ENCODE measurements at regions not wholly inside any gene's neighbourhood (a gene's known extent, or its start where the extent isn't known, plus 50 kb on each side); places are given as distances from the start of the nearest gene placed in this dataset.
A peak's percentile ranks its signal among the peaks of the same experiment; 100 is the strongest.

DNA sequence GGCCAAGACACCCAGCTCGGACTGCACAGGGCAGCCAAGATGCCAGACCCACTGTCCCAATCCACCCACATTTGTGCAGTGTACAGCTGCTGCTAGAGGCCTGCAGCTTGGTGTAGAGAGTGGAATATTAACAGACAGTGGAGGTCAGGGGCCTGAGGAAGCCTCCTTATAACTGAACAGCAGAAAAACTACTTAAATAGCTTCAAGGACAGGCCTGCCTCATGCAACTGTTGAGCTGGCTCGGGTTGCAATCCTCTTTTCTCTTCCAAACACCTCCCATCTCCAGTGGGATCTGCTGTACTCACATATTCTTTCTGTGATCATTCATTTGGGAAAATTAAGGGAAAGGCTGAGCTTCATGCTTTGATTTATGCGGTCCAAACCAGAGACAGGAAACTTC, 1043.2 kb upstream of the TMEM132C start:
- DNase-seq (ENCODE audit: low spot score) = no peak

DNA sequence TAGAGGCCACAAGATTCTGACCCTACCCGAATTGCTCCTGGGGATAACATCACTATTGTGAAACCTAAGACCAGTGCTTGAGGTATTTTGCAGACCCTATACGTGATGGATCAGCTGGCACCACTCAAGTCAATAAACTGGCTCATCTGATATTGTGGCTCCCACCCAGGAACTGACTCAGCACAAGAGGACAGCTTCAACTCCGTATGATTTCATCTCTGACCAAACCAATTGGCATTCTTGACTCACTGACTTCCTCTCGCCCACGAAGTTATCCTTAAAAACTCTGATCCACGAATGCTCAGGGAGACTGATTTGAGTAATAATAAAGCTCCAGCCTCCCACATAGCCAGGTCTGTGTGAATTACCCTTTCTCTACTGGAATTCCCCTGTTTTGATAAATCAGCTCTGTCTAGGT, 1036.1 kb upstream of the TMEM132C start:
- peak; percentile 38 for DNase-seq (ENCODE audit: low spot score)

DNA sequence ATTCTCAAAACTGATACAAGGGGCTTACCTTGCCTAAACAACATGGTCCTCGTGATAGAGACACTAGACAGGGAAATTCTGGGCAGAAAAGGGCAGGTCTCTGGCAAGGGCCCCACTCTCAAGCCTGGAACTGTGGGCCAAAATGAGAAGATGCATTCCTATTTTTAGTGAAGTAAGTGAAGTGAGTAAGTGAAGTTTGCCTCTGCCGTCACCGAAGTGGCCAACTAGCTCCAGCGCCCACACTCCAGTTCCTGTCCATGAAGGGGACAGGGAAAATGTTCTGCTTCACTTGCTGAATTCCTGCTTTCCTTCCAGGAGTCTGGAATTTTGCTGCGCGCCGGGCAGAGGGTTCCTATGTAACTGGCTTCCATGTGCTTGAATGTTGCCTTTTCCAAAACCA, 1035.6 kb upstream of the TMEM132C start:
- DNase-seq (ENCODE audit: low spot score) = no peak

DNA sequence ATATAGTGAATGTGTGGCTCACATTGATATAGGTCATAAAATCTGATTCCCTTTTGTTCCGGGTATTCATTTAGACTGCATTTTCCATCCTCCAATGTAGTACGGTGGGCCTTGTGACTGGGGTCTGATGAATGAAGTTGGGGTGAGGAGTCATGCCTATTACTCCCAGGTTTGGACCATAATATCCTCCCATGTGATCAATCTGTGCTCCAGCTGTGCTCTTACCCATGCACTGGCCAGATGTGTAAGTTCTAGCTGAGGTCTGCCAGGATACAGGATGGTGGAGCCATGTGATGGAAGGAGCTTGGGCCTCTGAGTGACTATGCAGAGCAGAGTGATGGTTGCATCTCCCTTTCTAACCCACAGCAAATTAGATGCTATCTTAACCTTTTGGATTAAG, 1034.0 kb upstream of the TMEM132C start:
- DNase-seq (ENCODE audit: low spot score) = no peak

DNA sequence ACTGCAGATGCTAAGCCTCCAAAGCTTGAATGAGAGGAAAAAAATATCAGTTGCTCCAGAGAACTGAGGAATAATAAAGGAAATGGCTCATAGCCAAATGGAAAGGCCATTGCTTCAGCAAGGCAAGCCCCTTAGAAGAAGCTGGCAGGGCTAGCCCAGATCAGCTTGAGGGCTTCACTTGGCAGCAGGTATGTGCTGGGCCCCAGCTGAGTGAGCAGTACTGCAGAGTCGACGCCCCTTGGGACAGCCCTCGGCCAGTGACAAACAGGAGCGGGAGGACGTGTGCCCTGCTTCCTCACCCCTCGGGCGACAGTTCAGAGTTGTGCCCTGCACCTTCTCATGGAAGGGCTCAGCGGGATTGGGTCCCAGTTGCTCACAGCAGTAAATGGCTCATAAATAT, 1031.2 kb upstream of the TMEM132C start:
- DNase-seq (ENCODE audit: low spot score) = no peak

DNA sequence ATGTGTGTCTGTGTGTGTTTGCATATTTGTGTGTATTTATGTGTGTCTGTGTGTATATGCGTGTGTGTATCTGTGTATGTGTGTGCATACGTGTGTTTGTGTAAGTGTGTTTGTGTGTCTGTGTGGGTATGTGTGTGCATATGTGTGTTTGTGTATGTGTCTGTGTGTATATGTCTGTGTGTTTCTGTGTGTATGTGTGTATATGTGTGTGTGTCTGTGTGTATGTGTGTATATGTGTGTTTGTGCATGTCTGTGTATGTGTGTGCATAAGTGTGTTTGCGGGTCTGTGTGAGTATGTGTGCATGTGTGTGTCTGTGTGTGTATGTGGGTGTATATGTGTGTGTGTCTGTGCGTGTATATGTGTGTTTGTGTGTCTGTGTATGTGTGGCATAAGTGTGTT, 1030.5 kb upstream of the TMEM132C start:
- no peak for DNase-seq (ENCODE audit: low spot score)

DNA sequence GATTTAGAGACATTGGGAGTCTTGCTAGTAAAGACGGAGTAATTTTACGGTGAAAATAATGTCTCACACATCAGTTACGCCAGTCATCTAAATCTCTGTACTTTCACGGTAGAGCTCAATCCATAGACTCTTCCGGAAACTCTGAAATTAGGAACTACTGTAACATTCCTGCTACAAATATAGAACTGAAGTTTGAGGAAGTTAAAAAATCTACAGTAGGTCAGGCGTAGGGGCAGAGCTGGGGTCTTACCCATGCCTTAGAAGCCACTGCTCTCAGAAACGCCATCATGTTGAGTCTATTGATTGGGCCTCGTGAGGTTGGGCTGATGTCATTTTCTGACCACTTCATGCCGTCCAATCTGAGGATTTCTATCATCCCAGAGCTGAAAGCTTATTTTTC, 1029.8 kb upstream of the TMEM132C start:
- no peak for DNase-seq (ENCODE audit: low spot score)

DNA sequence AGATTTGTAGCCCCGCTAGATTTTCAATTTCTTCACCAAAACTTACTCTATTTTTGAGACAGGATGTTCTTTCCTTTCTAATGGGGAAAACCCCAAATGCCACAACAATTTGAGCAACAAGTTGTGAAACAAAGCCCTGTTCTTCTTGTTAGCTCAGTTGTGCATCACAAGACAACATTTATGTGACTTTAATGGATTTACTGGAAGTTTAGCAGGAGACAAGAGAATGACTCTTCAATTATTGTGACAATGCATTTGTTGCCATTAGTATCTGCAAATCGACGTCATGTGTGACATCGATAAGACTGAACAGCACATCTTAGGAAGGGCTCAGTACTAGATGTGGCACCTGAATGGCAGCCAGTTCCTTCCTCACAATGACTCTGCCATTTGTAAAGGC, 1028.9 kb upstream of the TMEM132C start:
- DNase-seq (ENCODE audit: low spot score) = no peak

DNA sequence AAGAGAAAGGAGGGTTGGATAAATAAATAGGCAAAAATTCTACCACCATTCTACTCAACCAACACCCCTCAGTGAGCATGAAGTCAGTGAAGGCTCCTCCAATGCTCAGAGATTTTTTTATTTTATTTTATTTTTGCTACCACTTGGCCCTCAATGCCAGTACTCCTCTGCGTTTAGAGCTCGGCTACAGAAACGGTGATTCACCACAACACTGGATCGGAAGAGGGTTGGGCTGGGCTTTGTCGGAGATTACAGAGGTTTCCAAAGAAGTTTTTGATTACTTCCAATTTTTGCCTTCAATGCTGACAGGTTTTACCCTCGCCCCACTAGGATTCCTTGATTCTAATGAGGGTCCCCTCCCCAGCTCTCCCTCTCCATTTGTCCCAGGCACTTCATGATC, 1027.2 kb upstream of the TMEM132C start:
- no peak for DNase-seq (ENCODE audit: low spot score)

DNA sequence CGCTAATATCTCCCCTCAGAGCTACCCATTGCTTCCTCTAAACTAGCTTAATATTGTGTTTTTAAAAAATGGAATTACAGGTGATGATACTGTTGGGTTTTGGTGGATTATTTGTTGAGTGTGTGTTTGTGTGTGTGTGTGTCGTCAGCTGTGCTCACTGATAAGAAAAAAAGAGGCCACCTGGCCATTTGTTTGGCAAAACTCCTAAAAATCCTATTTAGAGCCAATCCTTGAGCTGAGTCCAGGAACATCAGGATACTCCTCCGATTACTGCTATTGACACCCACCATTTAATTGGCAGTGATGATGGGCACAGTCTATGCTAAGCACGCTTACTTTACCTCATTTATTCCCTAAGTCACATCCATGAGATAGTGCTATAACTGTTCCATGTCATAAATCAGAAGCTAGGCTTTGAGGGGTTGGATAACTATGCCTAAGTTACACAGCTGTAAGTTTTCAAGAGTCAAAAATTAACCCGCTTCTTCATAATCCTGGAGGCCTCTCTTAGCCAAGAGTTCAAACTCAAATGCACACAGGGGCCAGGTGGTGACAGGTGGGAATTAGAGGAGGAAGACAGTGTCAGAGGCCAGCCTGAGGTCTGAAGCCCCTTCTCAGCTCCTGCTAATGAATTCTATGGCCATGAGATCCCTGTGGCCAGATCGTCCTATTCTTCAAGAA, 1026.6 kb upstream of the TMEM132C start:
- DNase-seq (ENCODE audit: low spot score) = no peak

DNA sequence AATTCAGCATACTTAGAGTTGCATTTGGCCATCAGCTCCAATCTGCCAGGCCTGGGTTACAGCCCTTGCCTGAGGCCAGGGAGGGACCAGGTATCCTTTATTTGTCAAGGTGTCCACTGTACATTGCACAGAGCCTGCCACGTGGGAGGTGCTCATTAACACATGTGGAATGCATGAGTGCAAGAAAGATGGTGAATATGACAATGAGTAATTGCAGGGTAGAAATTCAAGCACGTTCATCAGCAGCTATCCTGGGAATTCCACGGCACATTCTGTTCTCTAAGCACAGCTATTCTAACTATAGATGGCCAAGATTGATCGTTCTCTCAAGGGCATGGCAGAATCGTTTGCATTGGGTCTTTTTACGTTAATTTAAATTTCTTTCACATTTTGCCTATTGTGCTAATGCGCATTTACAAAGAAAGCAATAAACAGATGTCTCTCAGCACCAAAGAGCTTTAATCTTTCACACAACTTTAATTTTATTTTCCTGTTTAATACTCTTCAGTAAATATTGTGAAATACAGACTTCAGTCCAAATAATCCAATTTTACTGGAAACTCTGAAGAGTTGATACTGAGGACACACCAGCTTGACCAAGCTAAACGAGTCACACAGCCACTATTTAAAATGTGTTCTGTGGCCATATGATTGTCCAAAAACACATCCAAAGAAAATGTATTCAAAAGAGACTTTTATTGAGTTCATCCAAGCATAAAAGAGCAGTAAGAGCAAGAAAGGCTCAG, 1025.7 kb upstream of the TMEM132C start:
- no peak for DNase-seq (ENCODE audit: low spot score)

DNA sequence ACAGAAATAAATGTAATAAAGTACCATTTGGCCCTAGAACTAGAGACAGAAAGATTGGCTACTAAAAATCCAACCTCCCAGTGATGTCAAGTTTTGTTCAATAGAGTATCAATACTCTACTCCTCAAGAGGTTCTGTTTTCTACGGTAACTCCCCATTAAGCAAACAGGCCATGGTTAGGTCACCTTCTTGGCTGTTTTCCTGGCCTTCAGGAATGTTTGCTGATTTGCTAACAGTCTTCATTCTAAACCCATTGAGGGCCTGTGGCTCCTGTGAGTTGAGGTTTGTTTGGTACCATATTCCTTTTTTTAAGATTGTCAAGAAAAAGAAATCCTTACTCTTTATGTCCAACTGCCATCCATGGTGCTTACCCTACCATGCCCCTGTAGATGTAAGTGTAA, 1022.0 kb upstream of the TMEM132C start:
- peak; percentile 11 for DNase-seq (ENCODE audit: low spot score)

DNA sequence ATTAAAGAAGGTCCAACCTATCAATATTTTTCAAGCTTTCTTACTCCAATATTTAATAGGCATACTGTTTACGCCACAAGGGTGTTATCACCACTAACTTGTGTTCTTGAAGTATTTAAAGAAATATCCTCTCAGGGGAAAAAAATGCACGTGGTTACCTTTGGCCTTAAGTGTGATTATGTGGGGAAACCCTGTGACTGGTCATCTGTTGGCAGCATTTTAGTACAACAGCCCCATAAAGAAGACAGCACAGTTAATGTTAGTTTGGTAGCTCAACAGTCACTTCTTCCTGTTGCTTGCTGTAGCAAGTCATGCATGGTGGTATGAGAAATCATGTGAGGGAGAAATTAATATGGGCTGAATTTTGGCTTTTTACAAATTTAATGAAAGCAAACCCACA, 1021.5 kb upstream of the TMEM132C start:
- peak; percentile 8 for DNase-seq (ENCODE audit: low spot score)

DNA sequence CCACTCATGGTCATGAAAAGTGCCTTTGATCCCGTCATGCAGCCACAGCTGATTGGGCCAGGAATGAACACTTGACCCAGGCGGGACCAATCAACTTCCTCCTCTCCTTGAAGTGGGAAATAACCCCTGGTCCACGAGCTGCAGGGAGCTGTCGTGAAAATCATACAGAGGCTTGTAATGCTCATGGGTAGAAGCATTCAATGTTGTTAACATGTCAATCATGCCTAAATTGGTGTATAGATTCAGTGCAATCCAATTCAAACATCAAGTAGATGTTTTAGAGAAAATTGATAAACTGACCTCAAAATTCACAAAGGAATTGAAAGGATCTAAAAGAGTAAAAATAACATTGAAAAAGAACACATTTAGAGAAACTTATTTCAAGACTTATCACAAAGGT, 1019.0 kb upstream of the TMEM132C start:
- DNase-seq (ENCODE audit: low spot score) = no peak

DNA sequence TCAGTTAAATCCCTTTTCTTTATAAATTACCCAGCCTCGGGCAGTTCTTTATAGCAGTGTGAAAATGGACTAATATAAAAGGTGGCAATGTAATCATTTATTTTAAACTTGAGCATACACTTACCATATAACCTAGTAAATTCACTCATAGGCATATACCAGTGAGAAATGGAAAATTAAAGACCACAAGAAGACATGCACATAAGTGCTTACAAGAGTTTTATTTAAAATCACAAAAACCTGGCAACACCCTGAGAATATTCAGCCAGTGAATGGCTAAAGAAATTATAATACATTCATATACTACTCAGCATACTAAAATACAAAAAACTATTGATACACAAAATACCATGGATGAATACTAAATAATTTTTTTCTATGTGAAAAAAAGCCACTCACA, 1017.5 kb upstream of the TMEM132C start:
- DNase-seq (ENCODE audit: low spot score) = no peak

DNA sequence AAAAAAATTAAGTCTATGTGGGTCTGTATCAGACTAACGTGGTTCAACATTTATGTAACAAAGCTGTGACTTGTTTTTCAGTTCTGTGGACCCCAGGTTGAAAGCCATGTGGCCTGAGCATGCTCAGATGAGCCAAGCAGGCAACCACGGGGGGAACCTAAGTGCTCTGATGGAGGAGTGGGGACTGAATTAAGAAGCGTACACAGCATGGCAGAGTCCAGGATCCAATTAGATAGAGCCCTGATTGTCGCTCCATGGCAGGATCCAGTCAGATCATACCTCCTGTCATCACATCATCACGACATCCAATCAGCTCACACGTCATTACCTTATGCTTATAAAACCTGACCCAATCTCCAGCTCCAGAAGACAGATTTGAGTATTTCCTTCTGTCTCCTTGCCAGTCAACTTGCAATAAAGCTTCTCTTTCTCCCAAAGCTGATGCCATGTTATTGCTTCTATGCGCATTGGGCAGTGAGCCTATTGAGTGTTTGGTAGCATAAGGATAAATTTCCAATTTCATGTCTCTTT, 1013.1 kb upstream of the TMEM132C start:
- DNase-seq (ENCODE audit: low spot score) = no peak

DNA sequence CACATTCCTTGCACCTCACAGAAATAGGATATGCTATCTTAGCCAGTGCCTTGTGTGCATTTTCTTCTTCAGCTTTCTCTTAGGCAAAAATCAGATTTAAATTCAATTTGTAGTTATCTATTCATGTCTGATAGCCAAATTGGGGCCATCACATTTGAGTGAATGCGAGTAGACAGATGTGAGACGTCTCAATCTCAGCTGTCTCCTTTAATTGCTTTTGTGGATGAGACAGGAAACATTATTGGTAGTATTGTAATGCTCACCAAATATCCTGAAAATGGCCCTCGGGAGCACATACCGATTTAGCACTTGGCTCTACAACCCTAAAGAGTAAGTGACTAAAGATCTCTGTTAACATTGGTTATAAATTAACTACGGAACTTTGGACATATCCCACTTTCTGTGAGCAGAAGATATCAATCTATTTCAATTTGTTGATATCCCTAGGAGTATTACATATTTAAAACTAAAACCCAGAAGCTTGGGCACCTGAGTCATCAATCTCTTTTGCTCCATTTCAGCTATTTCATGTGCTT, 1012.5 kb upstream of the TMEM132C start:
- DNase-seq (ENCODE audit: low spot score) = no peak

DNA sequence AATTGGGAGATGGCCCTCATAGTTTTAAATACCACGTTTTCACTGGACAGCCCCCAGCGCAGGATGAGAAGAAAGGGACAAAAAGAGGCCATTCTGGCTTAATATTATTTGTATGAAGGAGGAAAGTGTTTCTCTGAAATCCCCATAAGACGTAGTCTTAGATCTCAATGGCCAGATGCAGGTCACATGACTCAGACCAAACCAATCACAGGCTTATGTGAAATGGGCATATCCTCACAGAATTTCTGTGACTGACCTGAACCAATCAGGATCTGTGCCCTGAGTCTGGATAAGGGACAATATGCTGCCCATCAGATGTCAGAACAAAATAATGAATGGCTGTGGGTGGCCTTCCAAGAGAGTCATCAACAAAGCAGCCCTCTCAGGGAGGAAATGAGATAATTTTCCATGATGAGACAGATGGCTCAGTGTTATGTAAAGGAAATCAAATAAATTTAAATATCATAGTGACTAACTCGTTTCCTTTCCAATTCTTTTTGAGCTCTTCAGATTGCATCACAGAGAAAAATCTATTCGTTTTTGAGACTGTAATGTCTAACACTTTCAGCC, 1009.5 kb upstream of the TMEM132C start:
- no peak for DNase-seq (ENCODE audit: low spot score)

DNA sequence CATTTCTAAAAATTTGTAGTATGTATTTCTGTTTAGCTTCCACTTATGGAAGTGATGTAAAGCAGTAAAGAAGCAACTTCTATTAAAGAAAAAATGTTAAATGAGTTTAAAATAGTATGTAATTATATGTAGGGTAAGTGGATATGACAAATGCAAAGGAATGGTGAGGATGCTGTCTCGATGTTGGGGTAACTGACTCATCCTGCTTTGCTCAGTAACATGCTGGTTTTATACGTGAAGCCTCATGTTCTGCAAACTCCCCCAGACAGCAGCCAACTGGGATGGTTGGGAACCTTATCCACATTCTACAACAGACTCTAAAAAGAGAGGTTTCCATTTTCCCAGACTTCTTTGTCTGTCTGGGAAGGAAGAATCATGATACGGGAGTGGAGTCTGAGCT, 1006.4 kb upstream of the TMEM132C start:
- no peak for DNase-seq (ENCODE audit: low spot score)

DNA sequence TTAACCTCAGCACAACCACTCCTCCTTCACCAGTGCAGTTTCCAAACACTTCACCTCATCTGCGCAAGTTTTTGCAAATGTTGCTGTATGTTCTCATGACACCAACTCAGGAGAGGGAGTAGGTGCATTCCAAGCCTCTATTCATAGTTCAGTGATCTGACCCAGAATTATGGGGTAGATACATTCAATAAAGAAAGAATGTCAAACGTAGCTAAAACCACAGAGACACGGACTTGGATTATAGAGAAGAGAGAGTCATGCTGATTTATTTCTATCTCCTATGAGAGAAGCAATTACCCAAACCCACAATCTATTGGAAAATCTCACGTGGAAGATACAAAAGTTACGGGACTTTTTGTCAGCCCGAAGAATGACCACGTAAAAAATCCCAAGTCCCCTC, 1006.0 kb upstream of the TMEM132C start:
- DNase-seq (ENCODE audit: low spot score) = no peak

DNA sequence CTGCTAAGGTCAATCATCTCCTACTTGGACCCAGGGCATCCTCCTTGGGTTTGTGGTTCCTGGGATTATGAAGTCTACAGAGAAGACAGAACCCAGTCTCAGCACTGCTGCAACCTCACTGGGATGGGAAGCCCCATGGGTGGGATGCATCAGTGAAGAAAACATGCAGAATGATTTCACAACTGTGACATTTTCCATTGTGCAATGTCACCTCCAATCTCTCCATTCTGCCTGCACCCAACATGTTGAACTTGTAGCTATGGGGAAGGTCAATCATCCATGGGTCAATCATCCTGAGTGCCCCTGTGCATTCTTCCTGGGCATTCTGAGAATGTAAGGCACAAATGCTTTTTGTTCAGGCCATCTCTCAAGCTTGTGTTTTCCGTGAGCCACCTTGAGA, 1004.4 kb upstream of the TMEM132C start:
- DNase-seq (ENCODE audit: low spot score) = no peak

DNA sequence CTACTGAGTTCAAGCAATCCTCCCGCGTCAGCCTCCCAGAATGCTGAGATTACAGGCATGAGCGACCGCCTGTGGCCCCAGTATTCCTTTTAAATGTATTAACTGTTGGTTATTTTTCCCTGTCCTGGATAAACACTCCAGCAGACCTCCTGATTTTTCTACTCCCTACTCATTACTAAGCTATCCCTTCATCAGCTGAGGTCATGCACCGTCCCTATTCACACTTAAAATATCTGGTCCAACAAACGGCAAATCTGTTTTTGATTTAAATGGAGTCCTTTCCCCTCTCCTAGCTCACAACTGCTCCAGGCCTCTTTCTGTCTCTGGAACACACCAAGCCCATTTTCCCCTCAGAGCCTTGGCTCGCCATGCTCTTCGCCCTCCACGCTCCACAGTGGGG, 1003.3 kb upstream of the TMEM132C start:
- no peak for DNase-seq (ENCODE audit: low spot score)

DNA sequence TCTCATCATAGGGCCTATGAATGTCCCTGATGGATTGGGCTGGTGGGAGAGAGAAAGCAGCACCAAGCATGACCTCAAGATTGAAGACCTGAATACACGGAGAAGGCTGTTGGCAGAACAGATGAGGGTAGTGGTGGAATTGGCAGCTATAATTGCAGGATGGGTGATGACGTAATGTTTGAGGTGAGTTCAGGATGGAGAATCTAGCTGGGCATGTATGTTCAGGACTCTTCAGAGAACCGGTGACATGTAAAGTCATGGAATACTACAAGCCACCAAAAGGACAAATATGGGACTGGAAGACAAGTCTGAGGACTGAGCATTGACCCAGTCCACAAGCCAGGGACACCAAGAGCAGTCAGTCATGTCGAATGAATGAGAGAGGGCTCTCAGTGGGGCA, 999.8 kb upstream of the TMEM132C start:
- no peak for DNase-seq (ENCODE audit: low spot score)

Data from AG08396 (cell line).